Spleen (tissue), 7 donors: ENCODE measurements at regions not wholly inside any gene's neighbourhood (a gene's known extent, or its start where the extent isn't known, plus 50 kb on each side); places are given as distances from the start of the nearest gene placed in this dataset.

Experiments used
- CTCF ChIP-seq, 11 experiments: fragments of 200-600 bp in 7 of 11; fragments of 450-650 bp in 4 of 11; sonication (generic) in 4 of 11; IDR thresholded peaks in 8 of 11; conservative IDR thresholded peaks in 3 of 11; 1 replicate in 7 of 11; 2 replicates in 4 of 11; pipeline versions ENCODE4 v1.4.0 to v1.8.0; 2016 to 2021; ENCODE audit warnings: antibody characterized with exemption in 11 of 11, inconsistent platforms in 4 of 11, mild to moderate bottlenecking in 1 of 11
- POLR2A ChIP-seq, 3 donors: fragments of 450-650 bp; IDR thresholded peaks; one replicate each; pipeline ENCODE4 v1.5.1; 2017; ENCODE audit warnings: antibody characterized with exemption in 3 of 3, mild to moderate bottlenecking in 1 of 3
- donor health status: DM: no; HTN: no; CAD: no; lungs with moderate emphysema.
- donor health status: DM: no; HTN: no; CAD: no.
- donor health status: DM: no; HTN: no; CAD: no.

GRCh38 chr6:81875782-81876293 is 123.4 kb upstream of the TENT5A start:
- TF ChIP-seq POLR2A (IDR thresholded peaks at IDR 0.05) (no peak), CTCF (IDR thresholded peaks at IDR 0.05 in 8 of 11, conservative IDR thresholded peaks at IDR 0.05 in 3 of 11) (no peak)
